Panc1 (cell line): ENCODE measurements at regions not wholly inside any gene's neighbourhood (a gene's known extent, or its start where the extent isn't known, plus 50 kb on each side); places are given as distances from the start of the nearest gene placed in this dataset.
"Not testable (repeated sequence)": the region's sequence is repeated elsewhere in the genome, so short reads cannot be mapped to it uniquely, and the experiment has no call there.

Experiments used
- ATAC-seq: fragments of 200-7000 bp; cut with Tn5 transposase; 2 replicates; pipeline ENCODE4 v1.9.1; 2020; ENCODE audit warnings: mild to moderate bottlenecking, moderate library complexity
- BruUV-seq: library from RNA; stranded (reverse); fragments of 400-500 nt; replicated peaks from 2 replicates; lab custom pipeline; 2021; lab: Mats Ljungman, UMichigan
- CTCF ChIA-PET: fragments of 300-600 bp; sonication (Branson Sonifier 250); formaldehyde crosslinking; loops from one replicate; lab custom pipeline; 2022; ENCODE audit warnings: antibody characterized with exemption; lab: Charles Lee
- POLR2A ChIA-PET: fragments of 300-600 bp; sonication (Branson Sonifier 250); formaldehyde crosslinking; loops from one replicate; lab custom pipeline; 2022; ENCODE audit warnings: antibody characterized with exemption; lab: Charles Lee
- DNase-seq: peaks from one replicate; pipeline ENCODE4 v3.0.0-alpha.2; 2010; ENCODE audit warnings: low read depth, low spot score
- H3K27ac ChIP-seq: 2 replicates; pipeline ENCODE4 v1.5.1; 2011; ENCODE audit warnings: mild to moderate bottlenecking, low read length, inconsistent platforms
- H3K27me3 ChIP-seq: fragments of 200-500 bp; sonication (Bioruptor generic); 2 replicates; pipeline ENCODE4 v1.6.0; 2014; ENCODE audit warnings: low read length, inconsistent platforms; ENCODE audit not compliant: control insufficient read depth, insufficient read depth
- H3K36me3 ChIP-seq: fragments of 200-500 bp; sonication (Bioruptor generic); 2 replicates; pipeline ENCODE4 v1.5.1; 2014; ENCODE audit warnings: inconsistent platforms, mild to moderate bottlenecking, low read length, moderate library complexity; ENCODE audit not compliant: control insufficient read depth, insufficient read depth
- H3K4me1 ChIP-seq: 2 replicates; pipeline ENCODE4 v1.5.1; 2011; ENCODE audit warnings: inconsistent platforms, mild to moderate bottlenecking, low read length, moderate library complexity; ENCODE audit not compliant: control insufficient read depth, insufficient read depth
- H3K4me3 ChIP-seq, 2 experiments: 2 replicates each; pipeline ENCODE4 v1.5.1; 2011 to 2012; ENCODE audit warnings: low read depth in 2 of 2, low read length in 2 of 2, mild to moderate bottlenecking in 2 of 2, inconsistent platforms in 1 of 2, moderate library complexity in 1 of 2
- H3K9me3 ChIP-seq: fragments of 200-500 bp; sonication (Bioruptor generic); 2 replicates; pipeline ENCODE4 v1.5.1; 2014; ENCODE audit warnings: low read depth, mild to moderate bottlenecking, inconsistent platforms, low read length, moderate library complexity; ENCODE audit not compliant: control insufficient read depth, insufficient read depth
- CTCF ChIP-seq: fragments of 450-650 bp; IDR thresholded peaks from 2 replicates; pipeline ENCODE4 v1.5.1; 2017; ENCODE audit warnings: mild to moderate bottlenecking
- POLR2AphosphoS5 ChIP-seq: IDR thresholded peaks from 2 replicates; pipeline ENCODE4 v1.6.1; 2012; ENCODE audit warnings: mild to moderate bottlenecking, low read depth, low read length, moderate library complexity
- REST ChIP-seq, 2 experiments: IDR thresholded peaks; 2 replicates each; pipeline ENCODE4 v1.6.1; 2011 to 2012; ENCODE audit warnings: low read depth in 2 of 2, control low read depth in 1 of 2, low read length in 1 of 2, mild to moderate bottlenecking in 1 of 2, moderate library complexity in 1 of 2; ENCODE audit not compliant: insufficient read depth in 1 of 2
- SIN3A ChIP-seq: IDR thresholded peaks from 2 replicates; pipeline ENCODE4 v1.6.1; 2012; ENCODE audit warnings: low read depth, mild to moderate bottlenecking, low read length, moderate library complexity, borderline replicate concordance; ENCODE audit not compliant: insufficient read depth
- TCF7L2 ChIP-seq: IDR thresholded peaks from 2 replicates; pipeline ENCODE4 v1.6.1; 2011; ENCODE audit warnings: mild to moderate bottlenecking, low read depth, low read length, inconsistent platforms
- in situ Hi-C: cut with HindIII; loops from 2 replicates; pipeline ENCODE4 v1.10.0; 2016; ENCODE audit warnings: low sequenced_read_pairs, low pct_unique_long_range_greater_than_20kb
- intact Hi-C: fragments of 100-400 bp; cut with micrococcal nuclease; formaldehyde crosslinking; loops from one replicate; pipeline ENCODE4 v1.10.0; 2022; ENCODE audit not compliant: unreplicated experiment

- no TSS peak for BruUV-seq
- Histone ChIP-seq H3K27ac (no peak overlapping the region), H3K4me3 (no peak overlapping the region), H3K4me1 (no peaks in the 10 kb centered on the region), H3K9me3 (no peaks in the 10 kb centered on the region), H3K36me3 (no peaks in the 10 kb centered on the region), H3K27me3 (no peaks in the 10 kb centered on the region)
- POLR2A ChIA-PET = no interaction called here
- ATAC-seq (no peak), DNase-seq (no peak)
- in situ Hi-C loops = no loop called here
- CTCF ChIA-PET = no interaction called here
- intact Hi-C loops = no loop called here
- TF ChIP-seq REST (IDR thresholded peaks at IDR 0.05; ENCODE audit: insufficient read depth in 1 of 2, low read depth in 2 of 2, low read length in 1 of 2) (no peak), POLR2AphosphoS5 (no peak), SIN3A (no peak), TCF7L2 (no peak), CTCF (no peak)
Measured at GRCh38 chr14:34160619-34161018, 209.7 kb upstream of the EGLN3 start.

GRCh38 chr14:34157651-34158050 is 206.8 kb upstream of the EGLN3 start:
- ATAC-seq = no peak
- Histone ChIP-seq H3K27me3 (no peaks in the 10 kb centered on the region), H3K36me3 (no peaks in the 10 kb centered on the region), H3K9me3 (no peaks in the 10 kb centered on the region), H3K27ac (no peak overlapping the region), H3K4me1 (no peaks in the 10 kb centered on the region), H3K4me3 (no peak overlapping the region)
- no TSS peak for BruUV-seq
- DNase-seq = no peak
- CTCF ChIA-PET = no interaction called here
- intact Hi-C loops (no loop called here), in situ Hi-C loops (no loop called here)
- POLR2A ChIA-PET = no interaction called here
- no peak for TF ChIP-seq TCF7L2

- intact Hi-C loops = no loop called here
- Histone ChIP-seq H3K27ac (no peak overlapping the region), H3K4me1 (no peaks in the 10 kb centered on the region), H3K27me3 (no peaks in the 10 kb centered on the region), H3K9me3 (no peaks in the 10 kb centered on the region), H3K4me3 (no peak overlapping the region), H3K36me3 (no peaks in the 10 kb centered on the region)
- no peak for TF ChIP-seq POLR2AphosphoS5
- no peak for TF ChIP-seq CTCF
- no peak for TF ChIP-seq SIN3A
- TF ChIP-seq TCF7L2 = no peak
- no peak for TF ChIP-seq REST (IDR thresholded peaks at IDR 0.05; ENCODE audit: insufficient read depth in 1 of 2, low read depth in 2 of 2, low read length in 1 of 2)
- no peak for ATAC-seq
- BruUV-seq = no TSS peak
- CTCF ChIA-PET = no interaction called here
- POLR2A ChIA-PET = no interaction called here
- no peak for DNase-seq
- in situ Hi-C loops = no loop called here
Measured at GRCh38 chr14:34147461-34147860, 196.6 kb upstream of the EGLN3 start.

- POLR2A ChIA-PET, H3K36me3 ChIP-seq, CTCF ChIA-PET, ATAC-seq, in situ Hi-C loops, H3K4me1 ChIP-seq, H3K27ac ChIP-seq, H3K9me3 ChIP-seq, intact Hi-C loops, H3K27me3 ChIP-seq, DNase-seq, BruUV-seq, H3K4me3 ChIP-seq: not testable (repeated sequence)
Measured at GRCh38 chr14:34140127-34140526, 189.3 kb upstream of the EGLN3 start.
